ENCODE measurements at regions not wholly inside any gene's neighbourhood (a gene's known extent, or its start where the extent isn't known, plus 50 kb on each side); places are given as distances from the start of the nearest gene placed in this dataset.

GRCh38 chr1:38641661-38642060 is 217.9 kb downstream of the RRAGC start:
- Histone ChIP-seq H3F3A (ENCODE audit: low read depth) (no peaks in the 10 kb centered on the region), H2AFZ (replicated peaks) (no peak overlapping the region), H3K4me1 (no peaks in the 10 kb centered on the region), H3K27ac (no peak overlapping the region), H3K79me2 (ENCODE audit: low read depth) (no peaks in the 10 kb centered on the region), H3K36me3 (no peaks in the 10 kb centered on the region), H3K4me2 (no peak overlapping the region), H4K20me1 (ENCODE audit: low read depth) (no peaks in the 10 kb centered on the region), H3K9ac (no peak overlapping the region), H3K9me3 (ENCODE audit: low read depth) (no peaks in the 10 kb centered on the region), H3K4me3 (no peak overlapping the region), H3K27me3 (no peaks in the 10 kb centered on the region)
- Mint-ChIP-seq H3K27ac (no peak overlapping the region), H3K36me3 (no peaks in the 10 kb centered on the region), H3K4me3 (no peak overlapping the region), H3K9me3 (peaks cover 3% of the 10 kb centered on the region), H3K4me1 (no peaks in the 10 kb centered on the region), H3K27me3 (ENCODE audit: insufficient read depth, low read depth) (peaks cover 5% of the 10 kb centered on the region)
- TF ChIP-seq EZH2phosphoT487 (IDR thresholded peaks at IDR 0.05) (no peak), EZH2 (IDR thresholded peaks at IDR 0.05) (no peak)
- TF ChIP-seq, protein P1, sequence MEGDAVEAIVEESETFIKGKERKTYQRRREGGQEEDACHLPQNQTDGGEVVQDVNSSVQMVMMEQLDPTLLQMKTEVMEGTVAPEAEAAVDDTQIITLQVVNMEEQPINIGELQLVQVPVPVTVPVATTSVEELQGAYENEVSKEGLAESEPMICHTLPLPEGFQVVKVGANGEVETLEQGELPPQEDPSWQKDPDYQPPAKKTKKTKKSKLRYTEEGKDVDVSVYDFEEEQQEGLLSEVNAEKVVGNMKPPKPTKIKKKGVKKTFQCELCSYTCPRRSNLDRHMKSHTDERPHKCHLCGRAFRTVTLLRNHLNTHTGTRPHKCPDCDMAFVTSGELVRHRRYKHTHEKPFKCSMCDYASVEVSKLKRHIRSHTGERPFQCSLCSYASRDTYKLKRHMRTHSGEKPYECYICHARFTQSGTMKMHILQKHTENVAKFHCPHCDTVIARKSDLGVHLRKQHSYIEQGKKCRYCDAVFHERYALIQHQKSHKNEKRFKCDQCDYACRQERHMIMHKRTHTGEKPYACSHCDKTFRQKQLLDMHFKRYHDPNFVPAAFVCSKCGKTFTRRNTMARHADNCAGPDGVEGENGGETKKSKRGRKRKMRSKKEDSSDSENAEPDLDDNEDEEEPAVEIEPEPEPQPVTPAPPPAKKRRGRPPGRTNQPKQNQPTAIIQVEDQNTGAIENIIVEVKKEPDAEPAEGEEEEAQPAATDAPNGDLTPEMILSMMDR (IDR thresholded peaks at IDR 0.05), result no peak
- no peak for DNase-seq (ENCODE audit: low spot score)

- TF ChIP-seq, protein P1 (IDR thresholded peaks at IDR 0.05), result no peak
- no peak for TF ChIP-seq EZH2phosphoT487 (IDR thresholded peaks at IDR 0.05)
- TF ChIP-seq EZH2 (IDR thresholded peaks at IDR 0.05), result no peak
- Histone ChIP-seq H3K4me2 (no peak overlapping the region), H3K27me3 (no peaks in the 10 kb centered on the region), H2AFZ (replicated peaks) (no peak overlapping the region), H4K20me1 (ENCODE audit: low read depth) (no peaks in the 10 kb centered on the region), H3K9ac (no peak overlapping the region), H3K4me3 (no peak overlapping the region), H3K36me3 (no peaks in the 10 kb centered on the region), H3F3A (ENCODE audit: low read depth) (no peaks in the 10 kb centered on the region), H3K4me1 (no peaks in the 10 kb centered on the region), H3K79me2 (ENCODE audit: low read depth) (no peaks in the 10 kb centered on the region), H3K27ac (no peak overlapping the region), H3K9me3 (ENCODE audit: low read depth) (no peaks in the 10 kb centered on the region)
- Mint-ChIP-seq H3K36me3 (no peaks in the 10 kb centered on the region), H3K27ac (no peak overlapping the region), H3K9me3 (peaks cover 3% of the 10 kb centered on the region), H3K4me1 (no peaks in the 10 kb centered on the region), H3K4me3 (no peak overlapping the region), H3K27me3 (ENCODE audit: insufficient read depth, low read depth) (peaks cover 5% of the 10 kb centered on the region)
- DNase-seq (ENCODE audit: low spot score), result no peak
Measured at GRCh38 chr1:38640371-38640770, 219.2 kb downstream of the RRAGC start.

DNA sequence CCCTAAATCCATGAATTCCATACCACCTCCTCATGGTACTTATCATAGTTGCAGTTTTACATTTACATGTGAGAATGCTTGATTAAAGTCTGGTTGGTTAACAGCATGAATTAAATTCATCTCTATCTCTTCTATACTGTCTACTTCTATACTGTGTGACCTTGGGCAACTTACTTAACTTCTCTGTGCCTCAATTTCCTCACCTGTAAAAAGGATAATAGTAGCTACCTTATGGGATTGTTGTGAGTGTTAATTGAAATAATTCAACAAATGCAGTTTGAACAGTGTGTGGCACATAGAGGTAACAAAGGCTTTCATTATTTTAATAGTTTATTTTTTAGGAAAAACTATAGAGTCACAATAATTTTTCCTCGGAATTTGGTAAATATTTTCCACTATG is 231.3 kb downstream of the RRAGC start:
- no peak overlapping the region for H3K4me3 Mint-ChIP-seq
- Histone ChIP-seq H3K4me3 (no peak overlapping the region), H3K9ac (no peak overlapping the region), H3K4me2 (no peak overlapping the region), H3K4me1 (peaks cover 16% of the 10 kb centered on the region), H4K20me1 (ENCODE audit: low read depth) (no peaks in the 10 kb centered on the region), H3K9me3 (ENCODE audit: low read depth) (no peaks in the 10 kb centered on the region), H3K36me3 (no peaks in the 10 kb centered on the region), H3F3A (ENCODE audit: low read depth) (no peaks in the 10 kb centered on the region), H2AFZ (replicated peaks) (no peak overlapping the region), H3K27ac (no peak overlapping the region), H3K27me3 (no peaks in the 10 kb centered on the region), H3K79me2 (ENCODE audit: low read depth) (no peaks in the 10 kb centered on the region)
- no peak for DNase-seq (ENCODE audit: low spot score)
- H3K9me3 Mint-ChIP-seq, result peaks cover 16% of the 10 kb centered on the region
- H3K4me1 Mint-ChIP-seq, result peaks cover 15% of the 10 kb centered on the region
- H3K27ac Mint-ChIP-seq, result no peak overlapping the region
- peaks cover 7% of the 10 kb centered on the region for H3K27me3 Mint-ChIP-seq (ENCODE audit: insufficient read depth, low read depth)
- TF ChIP-seq, protein P1 (IDR thresholded peaks at IDR 0.05), result no peak
- TF ChIP-seq EZH2phosphoT487 (IDR thresholded peaks at IDR 0.05), result no peak
- TF ChIP-seq EZH2 (IDR thresholded peaks at IDR 0.05), result no peak
- no peaks in the 10 kb centered on the region for H3K36me3 Mint-ChIP-seq
